ENCODE measurements at regions not wholly inside any gene's neighbourhood (a gene's known extent, or its start where the extent isn't known, plus 50 kb on each side); places are given as distances from the start of the nearest gene placed in this dataset.

GRCh38 chr3:128549283-128550112 lies 56.5 kb upstream of the GATA2 start:
- no peak overlapping the region for H3K4me2 ChIP-seq (ENCODE audit: low read length)
- no peaks in the 10 kb centered on the region for H3K36me3 ChIP-seq (ENCODE audit: insufficient read depth, low read length)
- no peaks in the 10 kb centered on the region for H3K9me3 ChIP-seq (ENCODE audit: low read length)
- no peak overlapping the region for H2AFZ ChIP-seq (ENCODE audit: low read depth, low read length)
- no peaks in the 10 kb centered on the region for H3K79me2 ChIP-seq (replicated peaks; ENCODE audit: insufficient read depth, low read length)
- H3K9me2 ChIP-seq (ENCODE audit: insufficient read depth, low read length) = no peaks in the 10 kb centered on the region
- H4K20me1 ChIP-seq (ENCODE audit: insufficient read depth) = no peaks in the 10 kb centered on the region
- TF ChIP-seq REST (IDR thresholded peaks at IDR 0.05; ENCODE audit: borderline replicate concordance) (no peak), TAF1 (IDR thresholded peaks at IDR 0.05; ENCODE audit: low read depth) (no peak)
- H3K27me3 ChIP-seq (ENCODE audit: insufficient read depth, low read depth, low read length) = peaks cover 2% of the 10 kb centered on the region
- no peaks in the 10 kb centered on the region for H3F3A ChIP-seq (ENCODE audit: insufficient read depth, low read length, poor library complexity, severe bottlenecking)
- H3K9ac ChIP-seq (ENCODE audit: low read length) = no peak overlapping the region
- H3K4me3 ChIP-seq (ENCODE audit: low read length) = no peak overlapping the region
- no peak overlapping the region for H3K27ac ChIP-seq (ENCODE audit: low read length)

GRCh38 chr3:128548426-128549282 lies 55.7 kb upstream of the GATA2 start:
- no peak overlapping the region for H2AFZ ChIP-seq (ENCODE audit: low read depth, low read length)
- no peak overlapping the region for H3K4me2 ChIP-seq (ENCODE audit: low read length)
- no peaks in the 10 kb centered on the region for H3K27me3 ChIP-seq (ENCODE audit: insufficient read depth, low read depth, low read length)
- H4K20me1 ChIP-seq (ENCODE audit: insufficient read depth) = no peaks in the 10 kb centered on the region
- no peaks in the 10 kb centered on the region for H3K79me2 ChIP-seq (replicated peaks; ENCODE audit: insufficient read depth, low read length)
- no peaks in the 10 kb centered on the region for H3K9me3 ChIP-seq (ENCODE audit: low read length)
- no peaks in the 10 kb centered on the region for H3K9me2 ChIP-seq (ENCODE audit: insufficient read depth, low read length)
- no peaks in the 10 kb centered on the region for H3K36me3 ChIP-seq (ENCODE audit: insufficient read depth, low read length)
- TF ChIP-seq EZH2 (IDR thresholded peaks at IDR 0.05; ENCODE audit: borderline replicate concordance, insufficient read depth, low read length, poor library complexity, severe bottlenecking) = no peak
- TF ChIP-seq POLR2AphosphoS5 (IDR thresholded peaks at IDR 0.05) = no peak
- no peak for TF ChIP-seq EP300 (conservative IDR thresholded peaks at IDR 0.05; ENCODE audit: poor library complexity, severe bottlenecking)
- no peak for TF ChIP-seq SMC3 (conservative IDR thresholded peaks at IDR 0.05; ENCODE audit: poor library complexity)
- no peak for TF ChIP-seq TAF1 (IDR thresholded peaks at IDR 0.05; ENCODE audit: low read depth)
- TF ChIP-seq MXI1 (conservative IDR thresholded peaks at IDR 0.05; ENCODE audit: poor library complexity, severe bottlenecking) = no peak
- TF ChIP-seq CTCF (IDR thresholded peaks at IDR 0.05; ENCODE audit: poor library complexity, severe bottlenecking) = no peak
- TF ChIP-seq REST (IDR thresholded peaks at IDR 0.05; ENCODE audit: borderline replicate concordance) = no peak
- TF ChIP-seq RAD21 (conservative IDR thresholded peaks at IDR 0.05) = no peak
- H3K27ac ChIP-seq (ENCODE audit: low read length) = no peak overlapping the region
- no peak overlapping the region for H3K4me3 ChIP-seq (ENCODE audit: low read length)
- H3F3A ChIP-seq (ENCODE audit: insufficient read depth, low read length, poor library complexity, severe bottlenecking) = no peaks in the 10 kb centered on the region
- H3K9ac ChIP-seq (ENCODE audit: low read length) = no peak overlapping the region
